Gastrocnemius medialis (tissue), 4 donors: ENCODE measurements at regions not wholly inside any gene's neighbourhood (a gene's known extent, or its start where the extent isn't known, plus 50 kb on each side); places are given as distances from the start of the nearest gene placed in this dataset.

ENCODE experiments used
- POLR2A ChIP-seq, 2 donors: fragments of 450-650 bp; IDR thresholded peaks; one replicate each; pipeline ENCODE4 v1.6.1; 2017; ENCODE audit warnings: antibody characterized with exemption in 2 of 2, mild to moderate bottlenecking in 2 of 2, moderate library complexity in 2 of 2
- TF ChIP-seq, protein P1 (sequence below), 5 experiments: fragments of 450-650 bp in 3 of 5; fragments of 200-600 bp in 2 of 5; sonication (generic) in 2 of 5; IDR thresholded peaks in 4 of 5; conservative IDR thresholded peaks in 1 of 5; 1 replicate in 4 of 5; 2 replicates in 1 of 5; pipeline ENCODE4 v1.5.1; 2016 to 2019; ENCODE audit warnings: antibody characterized with exemption in 5 of 5, mild to moderate bottlenecking in 3 of 5, moderate library complexity in 3 of 5

DNA sequence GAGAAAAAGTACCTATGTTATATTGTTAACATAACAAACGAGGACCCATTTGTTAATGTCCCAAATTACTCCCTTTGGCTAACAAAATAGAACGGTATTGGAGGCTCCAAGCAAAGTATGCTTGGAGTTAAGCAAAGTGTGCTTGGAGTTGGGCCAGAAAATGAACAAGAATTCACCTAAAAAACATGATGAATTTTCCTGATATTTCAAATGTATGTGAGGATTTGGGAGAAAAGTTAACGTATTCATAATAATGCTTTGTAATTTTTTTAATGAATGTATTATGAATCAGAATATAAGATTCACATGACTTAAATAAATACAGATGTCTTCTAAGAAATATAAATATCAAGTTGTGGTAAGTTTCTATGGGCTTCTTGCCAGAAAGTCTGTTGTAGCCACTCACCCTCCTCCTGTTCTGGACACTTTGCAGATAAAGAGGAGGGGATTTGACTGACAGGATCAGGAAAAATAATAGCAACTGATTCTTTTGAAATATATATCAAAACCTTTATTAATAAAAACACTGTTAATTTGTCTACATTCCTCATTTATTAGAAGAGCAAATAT is 423.7 kb upstream of the MMADHC start:
- TF ChIP-seq, protein P1, sequence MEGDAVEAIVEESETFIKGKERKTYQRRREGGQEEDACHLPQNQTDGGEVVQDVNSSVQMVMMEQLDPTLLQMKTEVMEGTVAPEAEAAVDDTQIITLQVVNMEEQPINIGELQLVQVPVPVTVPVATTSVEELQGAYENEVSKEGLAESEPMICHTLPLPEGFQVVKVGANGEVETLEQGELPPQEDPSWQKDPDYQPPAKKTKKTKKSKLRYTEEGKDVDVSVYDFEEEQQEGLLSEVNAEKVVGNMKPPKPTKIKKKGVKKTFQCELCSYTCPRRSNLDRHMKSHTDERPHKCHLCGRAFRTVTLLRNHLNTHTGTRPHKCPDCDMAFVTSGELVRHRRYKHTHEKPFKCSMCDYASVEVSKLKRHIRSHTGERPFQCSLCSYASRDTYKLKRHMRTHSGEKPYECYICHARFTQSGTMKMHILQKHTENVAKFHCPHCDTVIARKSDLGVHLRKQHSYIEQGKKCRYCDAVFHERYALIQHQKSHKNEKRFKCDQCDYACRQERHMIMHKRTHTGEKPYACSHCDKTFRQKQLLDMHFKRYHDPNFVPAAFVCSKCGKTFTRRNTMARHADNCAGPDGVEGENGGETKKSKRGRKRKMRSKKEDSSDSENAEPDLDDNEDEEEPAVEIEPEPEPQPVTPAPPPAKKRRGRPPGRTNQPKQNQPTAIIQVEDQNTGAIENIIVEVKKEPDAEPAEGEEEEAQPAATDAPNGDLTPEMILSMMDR (IDR thresholded peaks at IDR 0.05 in 4 of 5, conservative IDR thresholded peaks at IDR 0.05 in 1 of 5): no peak
- no peak for TF ChIP-seq POLR2A (IDR thresholded peaks at IDR 0.05)
